ENCODE measurements at regions not wholly inside any gene's neighbourhood (a gene's known extent, or its start where the extent isn't known, plus 50 kb on each side); places are given as distances from the start of the nearest gene placed in this dataset.

DNA sequence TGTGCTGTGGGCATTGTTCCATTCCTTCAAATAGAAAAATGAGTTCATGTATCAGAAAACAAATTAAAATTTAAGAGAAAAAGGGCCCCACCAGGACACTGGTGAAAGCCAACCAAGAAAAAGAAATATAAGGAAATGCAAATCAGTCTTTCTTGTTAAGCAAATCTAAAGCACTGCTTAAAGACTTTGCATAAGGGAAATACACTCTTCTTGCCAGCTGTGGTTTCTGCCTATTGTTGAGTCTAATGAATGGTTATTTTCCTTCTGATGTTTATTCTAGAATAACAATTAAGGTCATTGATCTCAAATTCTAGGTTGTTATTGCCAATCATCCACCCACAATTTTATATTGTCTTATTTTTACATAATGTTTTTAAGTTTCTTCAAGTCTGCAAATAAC, 158.6 kb upstream of the SNX7 start:
- no peak overlapping the region for H3K4me3 ChIP-seq (ENCODE audit: low read depth, low read length)
- DNase-seq (ENCODE audit: low read depth) = no peak
- TF ChIP-seq CTCF (IDR thresholded peaks at IDR 0.05; ENCODE audit: insufficient read depth, low read depth, low read length, missing control alignments) = no peak

DNA sequence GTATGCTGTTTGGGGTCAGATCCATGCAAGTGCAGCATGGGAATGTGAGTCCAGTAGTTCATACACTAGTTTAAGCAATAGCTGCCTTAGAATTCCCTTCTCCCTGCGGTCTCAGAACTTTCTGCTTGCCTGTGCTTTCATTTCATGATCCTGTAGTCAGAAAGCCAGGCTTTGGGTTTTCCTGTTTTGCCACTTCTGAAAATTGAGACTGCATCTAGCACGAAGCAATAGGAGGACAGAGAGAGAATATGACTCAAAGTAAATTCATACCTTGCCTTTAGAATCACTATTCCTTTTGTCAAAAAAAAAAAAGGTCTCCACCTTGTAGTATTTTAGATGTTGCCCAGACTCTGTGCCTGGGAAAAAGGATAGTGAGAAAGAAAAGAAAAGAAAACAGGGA, 161.2 kb upstream of the SNX7 start:
- no peak for TF ChIP-seq CTCF (IDR thresholded peaks at IDR 0.05; ENCODE audit: insufficient read depth, low read depth, low read length, missing control alignments)
- H3K4me3 ChIP-seq (ENCODE audit: low read depth, low read length) = no peak overlapping the region
- DNase-seq (ENCODE audit: low read depth) = no peak

DNA sequence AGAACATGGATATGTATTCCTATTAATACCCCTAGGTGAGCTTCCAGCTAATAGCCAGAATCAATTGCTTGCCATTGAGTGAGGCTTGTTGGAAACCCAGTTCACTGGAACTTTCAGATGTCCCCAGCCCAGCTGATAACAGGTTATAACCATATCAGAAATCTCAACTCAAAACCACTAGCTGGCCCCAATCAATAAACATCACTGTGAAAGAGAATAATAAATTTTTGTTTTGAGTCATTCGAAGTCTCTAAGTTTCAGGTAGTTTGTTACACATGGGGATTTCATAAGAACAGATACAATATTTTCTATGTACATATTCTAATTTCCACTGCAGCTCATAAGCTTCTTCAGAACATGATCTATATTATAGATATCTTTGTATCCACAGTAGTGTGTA, 162.9 kb upstream of the SNX7 start:
- no peak for DNase-seq (ENCODE audit: low read depth)
- H3K4me3 ChIP-seq (ENCODE audit: low read depth, low read length) = no peak overlapping the region
- TF ChIP-seq CTCF (IDR thresholded peaks at IDR 0.05; ENCODE audit: insufficient read depth, low read depth, low read length, missing control alignments) = no peak

GRCh38 chr1:98497497-98497896, 164.0 kb upstream of the SNX7 start:
- DNase-seq (ENCODE audit: low read depth) = no peak
- no peak overlapping the region for H3K4me3 ChIP-seq (ENCODE audit: low read depth, low read length)
- no peak for TF ChIP-seq CTCF (IDR thresholded peaks at IDR 0.05; ENCODE audit: insufficient read depth, low read depth, low read length, missing control alignments)

DNA sequence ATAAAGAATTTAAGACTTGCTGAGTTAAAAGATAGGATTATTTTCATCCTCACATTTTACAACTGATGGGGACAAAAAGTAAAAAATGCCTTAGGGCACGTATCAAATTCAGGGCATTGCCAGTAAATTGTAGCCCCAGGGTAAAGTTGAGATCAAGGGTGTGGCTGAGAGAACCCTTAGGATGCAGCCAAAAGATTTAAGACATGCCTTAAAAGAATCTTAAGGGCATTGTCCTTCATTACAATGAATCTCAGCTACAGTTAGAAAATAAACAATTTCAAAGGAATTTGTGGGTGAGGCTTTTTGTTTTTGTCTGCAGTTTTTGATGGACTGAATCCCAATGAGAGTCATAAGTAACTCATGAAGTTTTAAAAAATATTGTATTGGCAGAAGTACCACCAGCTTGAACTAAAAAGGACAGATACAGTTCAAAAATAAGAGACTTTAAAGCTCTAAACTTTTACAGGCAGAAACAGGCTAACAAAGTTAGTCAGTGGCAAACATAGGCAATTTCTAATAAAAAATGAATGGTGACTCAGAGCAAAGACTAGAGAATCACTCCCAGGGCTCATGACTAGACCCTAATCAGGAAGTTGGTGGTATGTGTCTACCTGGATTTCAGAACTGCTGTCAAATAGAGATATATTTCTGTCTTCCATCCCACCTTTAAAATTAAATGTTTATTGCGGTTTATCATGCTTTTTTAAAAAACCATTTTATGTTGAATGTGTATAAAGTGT, 165.1 kb upstream of the SNX7 start:
- TF ChIP-seq CTCF (IDR thresholded peaks at IDR 0.05; ENCODE audit: insufficient read depth, low read depth, low read length, missing control alignments) = no peak
- no peak overlapping the region for H3K4me3 ChIP-seq (ENCODE audit: low read depth, low read length)
- no peak for DNase-seq (ENCODE audit: low read depth)

DNA sequence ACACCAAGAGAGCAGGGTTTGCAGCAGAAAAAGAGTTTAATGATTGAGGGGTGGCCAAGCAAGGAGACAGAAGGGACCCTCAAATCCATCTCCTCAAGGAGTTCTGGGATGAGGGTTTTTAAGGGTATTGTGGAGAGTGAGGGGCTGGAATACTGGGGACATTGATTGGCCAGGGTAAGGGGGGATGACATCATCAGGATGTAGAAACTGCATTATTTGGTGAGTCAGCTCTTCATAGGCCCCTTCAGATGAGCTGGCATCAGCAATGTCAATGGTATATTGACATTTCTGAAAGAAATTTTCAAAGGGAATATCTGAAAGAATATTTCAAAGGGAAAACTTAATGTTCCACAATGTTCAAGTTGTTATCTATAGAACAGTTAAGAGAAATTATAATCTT, 168.1 kb upstream of the SNX7 start:
- DNase-seq (ENCODE audit: low read depth) = no peak
- no peak overlapping the region for H3K4me3 ChIP-seq (ENCODE audit: low read depth, low read length)
- no peak for TF ChIP-seq CTCF (IDR thresholded peaks at IDR 0.05; ENCODE audit: insufficient read depth, low read depth, low read length, missing control alignments)

DNA sequence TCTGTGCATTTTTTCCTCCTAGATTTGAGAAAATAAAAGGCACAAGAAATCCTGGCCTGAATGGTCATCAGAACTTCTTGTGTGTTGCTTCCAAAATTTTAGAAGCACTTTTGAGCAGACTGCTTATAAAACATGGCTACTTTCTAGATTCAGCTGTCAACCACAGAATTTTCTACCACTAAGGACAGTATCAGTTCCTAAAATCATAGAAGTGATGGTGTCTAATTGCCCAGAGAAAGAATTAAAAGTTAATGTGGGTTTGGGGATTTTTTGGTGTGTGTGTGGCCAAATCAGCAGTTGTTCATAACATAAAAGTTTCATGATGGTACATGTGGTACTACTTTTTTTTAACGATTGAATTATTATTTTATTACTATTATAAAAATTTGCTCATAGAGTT, 171.4 kb upstream of the SNX7 start:
- no peak for TF ChIP-seq CTCF (IDR thresholded peaks at IDR 0.05; ENCODE audit: insufficient read depth, low read depth, low read length, missing control alignments)
- DNase-seq (ENCODE audit: low read depth) = peak; percentile 18
- no peak overlapping the region for H3K4me3 ChIP-seq (ENCODE audit: low read depth, low read length)

Measured in GM12865 (cell line).